GM12878 (cell line): ENCODE measurements at regions not wholly inside any gene's neighbourhood (a gene's known extent, or its start where the extent isn't known, plus 50 kb on each side); places are given as distances from the start of the nearest gene placed in this dataset.

Experiments used
- EZH2 ChIP-seq: IDR thresholded peaks from 2 replicates; pipeline ENCODE4 v1.6.1; 2012; ENCODE audit warnings: low read depth, mild to moderate bottlenecking, control low read depth, inconsistent platforms, low read length, borderline replicate concordance; ENCODE audit not compliant: control insufficient read depth
- PAX5 ChIP-seq: IDR thresholded peaks from 2 replicates; pipeline ENCODE4 v1.6.1; 2011; ENCODE audit warnings: low read depth, low read length, borderline replicate concordance
- POLR2AphosphoS5 ChIP-seq: IDR thresholded peaks from 2 replicates; pipeline ENCODE4 v1.6.1; 2011; ENCODE audit warnings: mild to moderate bottlenecking, low read length, inconsistent platforms
- TF ChIP-seq, protein P1 (sequence below), 3 experiments: IDR thresholded peaks in 2 of 3; conservative IDR thresholded peaks in 1 of 3; 2 replicates each; pipeline ENCODE4 v1.5.1; 2011; ENCODE audit warnings: low read depth in 3 of 3, low read length in 3 of 3, mild to moderate bottlenecking in 3 of 3, control low read depth in 2 of 3, moderate library complexity in 2 of 3, inconsistent platforms in 1 of 3, mixed read lengths in 1 of 3; ENCODE audit not compliant: control insufficient read depth in 2 of 3, insufficient read depth in 1 of 3; ENCODE audit errors: extremely low read depth in 1 of 3

GRCh38 chr5:89080467-89081116 lies 197.6 kb upstream of the MEF2C start:
- TF ChIP-seq, protein P1, sequence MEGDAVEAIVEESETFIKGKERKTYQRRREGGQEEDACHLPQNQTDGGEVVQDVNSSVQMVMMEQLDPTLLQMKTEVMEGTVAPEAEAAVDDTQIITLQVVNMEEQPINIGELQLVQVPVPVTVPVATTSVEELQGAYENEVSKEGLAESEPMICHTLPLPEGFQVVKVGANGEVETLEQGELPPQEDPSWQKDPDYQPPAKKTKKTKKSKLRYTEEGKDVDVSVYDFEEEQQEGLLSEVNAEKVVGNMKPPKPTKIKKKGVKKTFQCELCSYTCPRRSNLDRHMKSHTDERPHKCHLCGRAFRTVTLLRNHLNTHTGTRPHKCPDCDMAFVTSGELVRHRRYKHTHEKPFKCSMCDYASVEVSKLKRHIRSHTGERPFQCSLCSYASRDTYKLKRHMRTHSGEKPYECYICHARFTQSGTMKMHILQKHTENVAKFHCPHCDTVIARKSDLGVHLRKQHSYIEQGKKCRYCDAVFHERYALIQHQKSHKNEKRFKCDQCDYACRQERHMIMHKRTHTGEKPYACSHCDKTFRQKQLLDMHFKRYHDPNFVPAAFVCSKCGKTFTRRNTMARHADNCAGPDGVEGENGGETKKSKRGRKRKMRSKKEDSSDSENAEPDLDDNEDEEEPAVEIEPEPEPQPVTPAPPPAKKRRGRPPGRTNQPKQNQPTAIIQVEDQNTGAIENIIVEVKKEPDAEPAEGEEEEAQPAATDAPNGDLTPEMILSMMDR (IDR thresholded peaks at IDR 0.05 in 2 of 3, conservative IDR thresholded peaks at IDR 0.05 in 1 of 3; ENCODE audit: control insufficient read depth in 2 of 3, extremely low read depth in 1 of 3, insufficient read depth in 1 of 3, low read depth in 3 of 3, low read length in 3 of 3) = no peak
- TF ChIP-seq PAX5 = no peak
- no peak for TF ChIP-seq POLR2AphosphoS5
- no peak for TF ChIP-seq EZH2
